HepG2 (cell line): ENCODE measurements at regions not wholly inside any gene's neighbourhood (a gene's known extent, or its start where the extent isn't known, plus 50 kb on each side); places are given as distances from the start of the nearest gene placed in this dataset.

Source experiments
- ATAC-seq: fragments of 200-7000 bp; cut with Tn5 transposase; 3 replicates; pipeline ENCODE4 v1.9.1; 2020; ENCODE audit warnings: mild to moderate bottlenecking, moderate library complexity
- BruUV-seq: library from RNA; stranded (reverse); fragments of 400-500 nt; replicated peaks from 2 replicates; lab custom pipeline; 2021; lab: Mats Ljungman, UMichigan
- CTCF ChIA-PET: fragments of 300-600 bp; formaldehyde crosslinking; extraction: SDS; loops from one replicate; lab custom pipeline; 2021; ENCODE audit warnings: low total read pairs, inconsistent platforms, low intra/inter-chr PET ratio; lab: Yijun Ruan, JAX
- POLR2A ChIA-PET: fragments of 350-600 bp; sonication (Branson Sonifier 250); formaldehyde crosslinking; loops from one replicate; lab custom pipeline; 2020; ENCODE audit warnings: antibody characterized with exemption, inconsistent platforms; lab: Yijun Ruan, JAX
- DNase-seq: peaks from one replicate; pipeline ENCODE4 v3.0.0-alpha.2; 2015; ENCODE audit warnings: low spot score
- FAIRE-seq: peaks from 3 replicates; lab custom pipeline; 2011; peaks lifted over from hg19 to GRCh38; lab: Jason Lieb, UNC
- H2AFZ ChIP-seq: one replicate; pipeline ENCODE4 v1.6.1; 2011; ENCODE audit warnings: low read length, inconsistent platforms
- H3K27ac ChIP-seq: fragments of 300-600 bp; 3 replicates; pipeline ENCODE4 v1.8.0; 2011; ENCODE audit warnings: mixed run types, mild to moderate bottlenecking, mixed read lengths, low read length, inconsistent platforms; ENCODE audit not compliant: insufficient read depth; ENCODE audit errors: extremely low read length
- H3K27me3 ChIP-seq, 2 experiments: fragments of 200-600 bp in 1 of 2; 2 replicates in 1 of 2; 3 replicates in 1 of 2; pipeline versions ENCODE4 v1.6.0 to v1.8.0; 2011; ENCODE audit warnings: low read length in 2 of 2, mild to moderate bottlenecking in 2 of 2, moderate library complexity in 2 of 2, inconsistent platforms in 1 of 2; ENCODE audit not compliant: insufficient read depth in 2 of 2, control insufficient read depth in 1 of 2
- H3K36me3 ChIP-seq, 2 experiments: fragments of 200-600 bp in 1 of 2; replicated peaks in 1 of 2; 2 replicates in 1 of 2; 3 replicates in 1 of 2; pipeline versions ENCODE4 v1.5.1 to v1.8.0; 2011; ENCODE audit warnings: low read length in 2 of 2, inconsistent platforms in 1 of 2; ENCODE audit not compliant: insufficient read depth in 2 of 2, control insufficient read depth in 1 of 2
- H3K4me1 ChIP-seq: 2 replicates; pipeline ENCODE4 v1.5.1; 2012; ENCODE audit warnings: low read length, inconsistent platforms; ENCODE audit not compliant: insufficient read depth
- H3K4me2 ChIP-seq: 2 replicates; pipeline ENCODE4 v1.6.0; 2011; ENCODE audit warnings: low read depth, low read length, inconsistent platforms
- H3K4me3 ChIP-seq, 3 experiments: fragments of 200-600 bp in 1 of 3; sonication (generic), shearing (Covaris generic) in 1 of 3; replicated peaks in 1 of 3; 2 replicates each; pipeline ENCODE4 v1.5.1; 2011 to 2016; ENCODE audit warnings: low read length in 3 of 3, inconsistent platforms in 2 of 3, low read depth in 2 of 3, mild to moderate bottlenecking in 2 of 3, control low read depth in 1 of 3, mixed read lengths in 1 of 3; ENCODE audit not compliant: insufficient read depth in 1 of 3
- H3K79me2 ChIP-seq: one replicate; pipeline ENCODE4 v1.6.1; 2011; ENCODE audit warnings: low read length, inconsistent platforms; ENCODE audit not compliant: insufficient read depth
- H3K9ac ChIP-seq: 2 replicates; pipeline ENCODE4 v1.6.0; 2011; ENCODE audit warnings: mild to moderate bottlenecking, low read depth, low read length, inconsistent platforms; ENCODE audit not compliant: insufficient read depth
- H3K9me3 ChIP-seq: 2 replicates; pipeline ENCODE4 v1.5.1; 2012; ENCODE audit warnings: mild to moderate bottlenecking, low read length
- H4K20me1 ChIP-seq: 2 replicates; pipeline ENCODE4 v1.6.0; 2011; ENCODE audit warnings: inconsistent platforms, mild to moderate bottlenecking, low read length, moderate library complexity; ENCODE audit not compliant: insufficient read depth
- ATF7 ChIP-seq, 2 experiments: fragments of 450-650 bp in 1 of 2; sonication (generic) in 1 of 2; formaldehyde crosslinking in 1 of 2; IDR thresholded peaks; 2 replicates each; pipeline versions ENCODE4 v1.4.0 to v1.6.1; 2016 to 2020; ENCODE audit warnings: antibody characterized with exemption in 1 of 2, mild to moderate bottlenecking in 1 of 2, missing genetic modification reagents in 1 of 2
- SP1 ChIP-seq, 2 experiments: fragments of 450-650 bp in 1 of 2; sonication (generic) in 1 of 2; formaldehyde crosslinking in 1 of 2; IDR thresholded peaks; 2 replicates each; pipeline versions ENCODE4 v1.4.0 to v1.6.1; 2016 to 2020; ENCODE audit warnings: missing genetic modification reagents in 1 of 2
- ZNF510 ChIP-seq: sonication (generic); formaldehyde crosslinking; IDR thresholded peaks from 2 replicates; pipeline ENCODE4 v1.4.0; 2020; ENCODE audit warnings: low read depth, mild to moderate bottlenecking, missing genetic modification reagents
- ZNF709 ChIP-seq: sonication (generic); formaldehyde crosslinking; IDR thresholded peaks from 2 replicates; pipeline ENCODE4 v1.5.0; 2020; ENCODE audit warnings: mild to moderate bottlenecking, missing genetic modification reagents
- ZNF883 ChIP-seq: sonication (generic); formaldehyde crosslinking; IDR thresholded peaks from 2 replicates; pipeline ENCODE4 v1.5.1; 2020; ENCODE audit warnings: mild to moderate bottlenecking, missing genetic modification reagents; ENCODE audit errors: not compliant biosample characterization
- WGBS: methylation state at CpG from one replicate; pipeline ENCODE4 v1.1.6; 2017; ENCODE audit warnings: low lambda C conversion rate; 5-methylcytosine and 5-hydroxymethylcytosine counted together
- in situ Hi-C: cut with HindIII; loops from 2 replicates; pipeline ENCODE4 v1.10.0; 2017; ENCODE audit warnings: low pct_unique_long_range_greater_than_20kb; ENCODE audit not compliant: extremely low pct_ligation_motif_present
- intact Hi-C: fragments of 100-400 bp; cut with micrococcal nuclease; formaldehyde crosslinking; loops from one replicate; pipeline ENCODE4 v1.10.0; 2022; ENCODE audit not compliant: unreplicated experiment
- TF ChIP-seq, protein P1 (sequence below): sonication (generic); formaldehyde crosslinking; IDR thresholded peaks from one replicate; pipeline ENCODE4 v1.5.1; 2020; ENCODE audit warnings: mild to moderate bottlenecking, missing genetic modification reagents; ENCODE audit errors: not compliant biosample characterization

DNA sequence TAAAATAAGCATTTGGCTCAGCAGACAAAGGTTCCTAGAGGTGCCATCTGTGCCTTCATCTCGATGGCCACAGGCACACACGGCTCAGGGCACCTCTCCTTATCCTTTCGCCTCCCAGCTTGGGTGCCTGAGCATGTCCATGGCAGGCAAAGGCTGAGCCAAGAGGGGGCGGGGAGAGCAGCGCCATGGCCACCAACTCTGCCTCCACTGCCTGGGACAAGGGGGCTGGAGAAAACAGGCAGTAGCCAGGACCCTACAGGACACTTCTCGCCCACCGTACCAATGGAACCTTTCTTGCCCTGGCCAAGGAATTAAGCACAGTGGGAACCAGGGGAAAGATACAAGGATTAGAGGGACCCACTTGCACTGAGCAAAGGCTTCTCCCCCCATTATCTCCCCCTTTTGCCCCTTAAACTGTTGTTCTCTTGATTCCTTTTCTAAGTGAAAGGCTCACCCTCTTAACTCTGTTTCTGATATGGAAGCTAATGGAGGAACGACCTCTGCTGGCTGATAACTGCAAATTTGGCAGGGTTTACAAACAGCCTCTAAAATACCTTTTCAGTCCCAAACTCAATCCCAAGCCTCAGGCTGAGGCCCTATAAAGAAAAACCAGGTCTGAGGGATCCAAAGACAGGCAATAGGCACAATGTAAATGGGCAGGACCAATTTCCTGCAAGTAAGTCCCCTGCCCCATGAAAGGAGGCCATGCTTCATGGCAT is 335.2 kb downstream of the ADAM29 start (continued):
- TF ChIP-seq, protein P1, sequence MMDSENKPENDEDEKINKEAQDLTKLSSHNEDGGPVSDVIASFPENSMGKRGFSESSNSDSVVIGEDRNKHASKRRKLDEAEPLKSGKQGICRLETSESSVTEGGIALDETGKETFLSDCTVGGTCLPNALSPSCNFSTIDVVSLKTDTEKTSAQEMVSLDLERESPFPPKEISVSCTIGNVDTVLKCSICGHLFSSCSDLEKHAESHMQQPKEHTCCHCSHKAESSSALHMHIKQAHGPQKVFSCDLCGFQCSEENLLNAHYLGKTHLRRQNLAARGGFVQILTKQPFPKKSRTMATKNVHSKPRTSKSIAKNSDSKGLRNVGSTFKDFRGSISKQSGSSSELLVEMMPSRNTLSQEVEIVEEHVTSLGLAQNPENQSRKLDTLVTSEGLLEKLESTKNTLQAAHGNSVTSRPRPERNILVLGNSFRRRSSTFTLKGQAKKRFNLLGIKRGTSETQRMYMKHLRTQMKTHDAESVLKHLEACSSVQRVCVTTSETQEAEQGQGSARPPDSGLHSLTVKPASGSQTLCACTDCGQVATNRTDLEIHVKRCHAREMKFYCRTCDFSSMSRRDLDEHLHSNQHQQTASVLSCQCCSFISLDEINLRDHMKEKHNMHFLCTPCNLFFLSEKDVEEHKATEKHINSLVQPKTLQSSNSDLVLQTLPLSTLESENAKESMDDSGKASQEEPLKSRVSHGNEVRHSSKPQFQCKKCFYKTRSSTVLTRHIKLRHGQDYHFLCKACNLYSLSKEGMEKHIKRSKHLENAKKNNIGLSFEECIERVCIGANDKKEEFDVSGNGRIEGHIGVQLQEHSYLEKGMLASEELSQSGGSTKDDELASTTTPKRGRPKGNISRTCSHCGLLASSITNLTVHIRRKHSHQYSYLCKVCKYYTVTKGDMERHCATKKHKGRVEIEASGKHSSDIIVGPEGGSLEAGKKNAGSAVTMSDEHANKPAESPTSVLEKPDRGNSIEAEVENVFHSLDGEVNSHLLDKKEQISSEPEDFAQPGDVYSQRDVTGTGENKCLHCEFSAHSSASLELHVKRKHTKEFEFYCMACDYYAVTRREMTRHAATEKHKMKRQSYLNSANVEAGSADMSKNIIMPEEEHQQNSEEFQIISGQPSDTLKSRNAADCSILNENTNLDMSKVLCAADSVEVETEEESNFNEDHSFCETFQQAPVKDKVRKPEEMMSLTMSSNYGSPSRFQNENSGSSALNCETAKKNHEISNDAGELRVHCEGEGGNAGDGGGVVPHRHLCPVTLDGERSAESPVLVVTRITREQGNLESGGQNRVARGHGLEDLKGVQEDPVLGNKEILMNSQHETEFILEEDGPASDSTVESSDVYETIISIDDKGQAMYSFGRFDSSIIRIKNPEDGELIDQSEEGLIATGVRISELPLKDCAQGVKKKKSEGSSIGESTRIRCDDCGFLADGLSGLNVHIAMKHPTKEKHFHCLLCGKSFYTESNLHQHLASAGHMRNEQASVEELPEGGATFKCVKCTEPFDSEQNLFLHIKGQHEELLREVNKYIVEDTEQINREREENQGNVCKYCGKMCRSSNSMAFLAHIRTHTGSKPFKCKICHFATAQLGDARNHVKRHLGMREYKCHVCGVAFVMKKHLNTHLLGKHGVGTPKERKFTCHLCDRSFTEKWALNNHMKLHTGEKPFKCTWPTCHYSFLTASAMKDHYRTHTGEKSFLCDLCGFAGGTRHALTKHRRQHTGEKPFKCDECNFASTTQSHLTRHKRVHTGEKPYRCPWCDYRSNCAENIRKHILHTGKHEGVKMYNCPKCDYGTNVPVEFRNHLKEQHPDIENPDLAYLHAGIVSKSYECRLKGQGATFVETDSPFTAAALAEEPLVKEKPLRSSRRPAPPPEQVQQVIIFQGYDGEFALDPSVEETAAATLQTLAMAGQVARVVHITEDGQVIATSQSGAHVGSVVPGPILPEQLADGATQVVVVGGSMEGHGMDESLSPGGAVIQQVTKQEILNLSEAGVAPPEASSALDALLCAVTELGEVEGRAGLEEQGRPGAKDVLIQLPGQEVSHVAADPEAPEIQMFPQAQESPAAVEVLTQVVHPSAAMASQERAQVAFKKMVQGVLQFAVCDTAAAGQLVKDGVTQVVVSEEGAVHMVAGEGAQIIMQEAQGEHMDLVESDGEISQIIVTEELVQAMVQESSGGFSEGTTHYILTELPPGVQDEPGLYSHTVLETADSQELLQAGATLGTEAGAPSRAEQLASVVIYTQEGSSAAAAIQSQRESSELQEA (CRISPR knock-in tag), result no peak
- TF ChIP-seq ZNF510 (CRISPR knock-in tag), result no peak

DNA sequence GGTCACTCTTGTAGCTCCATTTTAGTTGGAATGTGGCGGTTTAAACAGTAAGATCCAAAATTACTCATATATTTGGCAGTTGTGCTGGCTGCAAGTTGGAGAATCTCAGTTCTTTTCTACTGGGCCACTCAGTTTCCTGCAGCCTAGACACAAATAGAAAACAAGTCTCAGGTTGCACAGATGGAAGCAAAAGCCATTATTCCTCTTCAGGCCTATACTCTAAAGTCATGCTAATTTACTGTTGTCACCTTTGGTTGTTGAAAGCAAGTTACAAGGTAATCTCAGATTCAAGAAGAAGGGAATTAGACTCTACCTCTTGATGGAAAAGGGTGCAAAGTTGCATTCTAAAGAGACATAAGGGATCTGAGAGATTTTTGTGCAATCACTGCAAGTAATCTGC is 345.4 kb downstream of the ADAM29 start:
- Histone ChIP-seq H3K9ac (no peak overlapping the region), H3K27ac (no peak overlapping the region)
- BruUV-seq, result no TSS peak

More for the DNA sequence above, 345.4 kb downstream of the ADAM29 start:
- ChIA-PET POLR2A (no interaction called here), CTCF (no interaction called here)
- no peak for FAIRE-seq
- no peak overlapping the region for H2AFZ ChIP-seq
- H3K27me3 ChIP-seq, result no peaks in the 10 kb centered on the region
- no peaks in the 10 kb centered on the region for H3K4me1 ChIP-seq
- H3K9me3 ChIP-seq, result peaks cover 23% of the 10 kb centered on the region
- TF ChIP-seq SP1 (IDR thresholded peaks at IDR 0.05) (no peak), SP1 (CRISPR knock-in tag; IDR thresholded peaks at IDR 0.05) (no peak), ZNF709 (CRISPR knock-in tag) (no peak), ATF7 (IDR thresholded peaks at IDR 0.05) (no peak), ATF7 (CRISPR knock-in tag; IDR thresholded peaks at IDR 0.05) (no peak), ZNF883 (CRISPR knock-in tag) (no peak)
- no peak for ATAC-seq
- WGBS, result 5% methylated on average over 1 of the region's 1 CpG
- intact Hi-C loops (no loop called here), in situ Hi-C loops (no loop called here)
- H3K4me3 ChIP-seq, result no peak overlapping the region
- no peaks in the 10 kb centered on the region for H4K20me1 ChIP-seq
- no peak for DNase-seq
- H3K79me2 ChIP-seq, result no peaks in the 10 kb centered on the region
- no peaks in the 10 kb centered on the region for H3K36me3 ChIP-seq
- no peak overlapping the region for H3K4me2 ChIP-seq
